Adipocyte (in vitro differentiated cells): ENCODE measurements at regions not wholly inside any gene's neighbourhood (a gene's known extent, or its start where the extent isn't known, plus 50 kb on each side); places are given as distances from the start of the nearest gene placed in this dataset.

ENCODE experiments used
- DNase-seq: peaks from one replicate; pipeline ENCODE4 v3.0.0-alpha.2; 2015; ENCODE audit warnings: low read depth
- H3K27me3 ChIP-seq: replicated peaks from 2 replicates; pipeline ENCODE4 v1.7.0; 2013; ENCODE audit warnings: mild to moderate bottlenecking, low read length, moderate library complexity; ENCODE audit not compliant: control insufficient read depth, insufficient read depth
- H3K36me3 ChIP-seq: 2 replicates; pipeline ENCODE4 v1.7.0; 2013; ENCODE audit warnings: low read length, mild to moderate bottlenecking, moderate library complexity; ENCODE audit not compliant: control insufficient read depth, insufficient read depth, severe bottlenecking
- H3K4me1 ChIP-seq: 2 replicates; pipeline ENCODE4 v1.7.0; 2013; ENCODE audit warnings: mild to moderate bottlenecking, low read length, moderate library complexity; ENCODE audit not compliant: control insufficient read depth, insufficient read depth
- H3K4me3 ChIP-seq: 2 replicates; pipeline ENCODE4 v1.7.0; 2013; ENCODE audit warnings: mild to moderate bottlenecking, low read length, moderate library complexity
- H3K9ac ChIP-seq: 2 replicates; pipeline ENCODE4 v1.7.0; 2013; ENCODE audit warnings: mild to moderate bottlenecking, low read length, moderate library complexity
- H3K9me3 ChIP-seq: 2 replicates; pipeline ENCODE4 v1.7.0; 2013; ENCODE audit warnings: mild to moderate bottlenecking, low read length, moderate library complexity; ENCODE audit not compliant: control insufficient read depth

- no peak for DNase-seq
- no peaks in the 10 kb centered on the region for H3K4me1 ChIP-seq
- H3K36me3 ChIP-seq = no peaks in the 10 kb centered on the region
- no peak overlapping the region for H3K4me3 ChIP-seq
- peaks cover 14% of the 10 kb centered on the region for H3K27me3 ChIP-seq
- H3K9me3 ChIP-seq = peaks cover 12% of the 10 kb centered on the region
- no peak overlapping the region for H3K9ac ChIP-seq
These were observed 52.3 kb upstream of the SNTG2 start for GRCh38 chr2:898319-898718.

GRCh38 chr2:897091-897490 lies 53.6 kb upstream of the SNTG2 start:
- DNase-seq = no peak
- no peaks in the 10 kb centered on the region for H3K4me1 ChIP-seq
- H3K9ac ChIP-seq = no peak overlapping the region
- H3K9me3 ChIP-seq = peaks cover 7% of the 10 kb centered on the region
- H3K4me3 ChIP-seq = no peak overlapping the region
- H3K36me3 ChIP-seq = no peaks in the 10 kb centered on the region
- peaks cover 9% of the 10 kb centered on the region for H3K27me3 ChIP-seq

DNA sequence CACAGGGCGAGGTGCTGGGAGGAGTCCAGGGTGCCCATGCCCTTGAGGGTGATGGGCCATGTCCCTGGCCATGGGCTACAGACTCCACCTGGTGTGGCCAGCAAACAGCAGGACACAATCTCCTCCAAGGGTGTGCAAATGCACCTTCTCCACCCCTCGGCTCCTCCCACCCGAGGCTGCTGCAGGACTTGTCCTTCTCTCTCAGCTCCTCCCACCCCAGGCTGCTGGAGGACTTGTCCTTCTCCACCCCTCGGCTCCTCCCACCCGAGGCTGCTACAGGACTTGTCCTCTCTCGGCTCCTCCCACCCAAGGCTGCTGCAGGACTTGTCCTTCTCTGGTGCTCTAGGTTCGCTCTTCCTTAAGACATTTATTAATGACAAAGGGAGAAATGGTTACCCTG lies 57.3 kb upstream of the SNTG2 start:
- no peak overlapping the region for H3K9ac ChIP-seq
- H3K4me1 ChIP-seq = no peaks in the 10 kb centered on the region
- peaks cover 6% of the 10 kb centered on the region for H3K9me3 ChIP-seq
- no peak overlapping the region for H3K4me3 ChIP-seq
- no peak for DNase-seq
- H3K36me3 ChIP-seq = no peaks in the 10 kb centered on the region
- H3K27me3 ChIP-seq = peaks cover 9% of the 10 kb centered on the region

DNA sequence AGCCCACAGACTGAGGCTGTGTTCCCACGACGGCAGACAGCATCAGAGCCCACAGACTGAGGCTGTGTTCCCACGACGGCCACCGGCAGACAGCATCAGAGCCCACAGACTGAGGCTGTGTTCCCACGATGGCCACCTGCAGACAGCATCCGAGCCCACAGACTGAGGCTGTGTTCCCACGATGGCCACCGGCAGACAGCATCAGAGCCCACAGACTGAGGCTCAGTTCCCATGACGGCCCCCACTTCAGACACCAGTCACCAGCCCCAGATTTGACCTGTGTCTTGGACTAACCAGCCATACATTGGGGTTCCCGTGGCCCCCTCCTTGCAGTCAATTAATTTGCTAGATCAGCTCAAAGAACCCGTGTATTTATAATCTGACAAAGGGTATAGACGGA lies 57.8 kb upstream of the SNTG2 start:
- no peak overlapping the region for H3K9ac ChIP-seq
- no peak overlapping the region for H3K4me3 ChIP-seq

GRCh38 chr2:892401-892800 lies 58.2 kb upstream of the SNTG2 start:
- DNase-seq = no peak
- H3K9ac ChIP-seq = no peak overlapping the region
- no peaks in the 10 kb centered on the region for H3K36me3 ChIP-seq
- no peak overlapping the region for H3K4me3 ChIP-seq
- peaks cover 13% of the 10 kb centered on the region for H3K27me3 ChIP-seq
- no peaks in the 10 kb centered on the region for H3K4me1 ChIP-seq
- peaks cover 6% of the 10 kb centered on the region for H3K9me3 ChIP-seq

More for the DNA sequence above, 57.8 kb upstream of the SNTG2 start:
- Histone ChIP-seq H3K9me3 (peaks cover 6% of the 10 kb centered on the region), H3K36me3 (no peaks in the 10 kb centered on the region), H3K4me1 (no peaks in the 10 kb centered on the region), H3K27me3 (peaks cover 9% of the 10 kb centered on the region)
- DNase-seq = no peak

- no peak for DNase-seq
- Histone ChIP-seq H3K4me1 (no peaks in the 10 kb centered on the region), H3K4me3 (no peak overlapping the region), H3K9ac (no peak overlapping the region), H3K27me3 (peaks cover 14% of the 10 kb centered on the region), H3K9me3 (peaks cover 5% of the 10 kb centered on the region), H3K36me3 (no peaks in the 10 kb centered on the region)
These were observed 58.9 kb upstream of the SNTG2 start for GRCh38 chr2:891734-892133.

- peaks cover 19% of the 10 kb centered on the region for H3K27me3 ChIP-seq
- H3K9ac ChIP-seq = no peak overlapping the region
- H3K36me3 ChIP-seq = no peaks in the 10 kb centered on the region
- DNase-seq = peak; percentile 86
- no peaks in the 10 kb centered on the region for H3K9me3 ChIP-seq
- no peaks in the 10 kb centered on the region for H3K4me1 ChIP-seq
- no peak overlapping the region for H3K4me3 ChIP-seq
These were observed 59.9 kb upstream of the SNTG2 start for GRCh38 chr2:890791-891190.

GRCh38 chr2:890214-890613 lies 60.4 kb upstream of the SNTG2 start:
- no peak for DNase-seq
- no peak overlapping the region for H3K4me3 ChIP-seq

DNA sequence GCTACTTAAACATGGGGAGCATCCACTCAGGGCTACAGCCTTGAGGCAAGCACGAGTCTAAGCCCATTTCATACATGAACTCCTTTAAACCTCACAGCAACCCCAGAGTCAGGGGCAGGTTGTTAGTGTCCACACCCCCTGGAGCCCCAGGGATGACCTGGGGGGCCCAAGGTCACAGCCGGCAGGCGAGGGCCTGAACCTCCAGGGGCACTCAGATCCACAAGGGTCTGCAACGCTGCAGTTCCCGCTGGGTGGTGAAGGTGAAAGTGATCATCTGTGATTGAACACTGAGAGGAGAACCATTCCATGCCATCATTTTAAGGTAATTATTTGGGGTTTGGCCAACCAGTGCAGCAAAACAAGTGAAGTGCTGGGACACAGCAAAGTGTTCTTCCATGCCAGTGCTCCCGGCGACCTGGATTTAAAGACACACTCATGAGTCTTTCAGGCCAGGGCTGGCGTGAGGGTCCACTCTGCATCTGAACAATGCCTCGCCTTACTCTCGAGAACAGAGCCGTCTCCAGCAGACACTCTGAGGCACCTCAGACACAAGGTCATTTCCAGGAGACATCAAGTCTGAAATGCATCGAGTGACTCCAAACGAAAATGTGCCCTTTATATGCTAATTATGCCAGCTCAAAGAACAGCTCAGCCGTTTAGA lies 61.6 kb upstream of the SNTG2 start:
- peaks cover 31% of the 10 kb centered on the region for H3K27me3 ChIP-seq
- no peaks in the 10 kb centered on the region for H3K4me1 ChIP-seq
- no peaks in the 10 kb centered on the region for H3K36me3 ChIP-seq
- H3K9ac ChIP-seq = no peak overlapping the region
- DNase-seq = no peak
- H3K4me3 ChIP-seq = no peak overlapping the region
- H3K9me3 ChIP-seq = no peaks in the 10 kb centered on the region

More at GRCh38 chr2:890214-890613, 60.4 kb upstream of the SNTG2 start:
- Histone ChIP-seq H3K4me1 (no peaks in the 10 kb centered on the region), H3K9me3 (no peaks in the 10 kb centered on the region), H3K9ac (no peak overlapping the region), H3K27me3 (peaks cover 19% of the 10 kb centered on the region), H3K36me3 (no peaks in the 10 kb centered on the region)

GRCh38 chr2:888211-888801 lies 62.3 kb upstream of the SNTG2 start:
- Histone ChIP-seq H3K36me3 (no peaks in the 10 kb centered on the region), H3K9ac (no peak overlapping the region), H3K9me3 (no peaks in the 10 kb centered on the region), H3K4me3 (no peak overlapping the region), H3K27me3 (peaks cover 33% of the 10 kb centered on the region), H3K4me1 (no peaks in the 10 kb centered on the region)
- DNase-seq = no peak

- Histone ChIP-seq H3K36me3 (no peaks in the 10 kb centered on the region), H3K4me1 (no peaks in the 10 kb centered on the region), H3K9me3 (no peaks in the 10 kb centered on the region), H3K4me3 (no peak overlapping the region), H3K9ac (no peak overlapping the region), H3K27me3 (peaks cover 40% of the 10 kb centered on the region)
- no peak for DNase-seq
These were observed 63.0 kb upstream of the SNTG2 start for GRCh38 chr2:887639-888038.
